MCF 10A (cell line): ENCODE measurements at regions not wholly inside any gene's neighbourhood (a gene's known extent, or its start where the extent isn't known, plus 50 kb on each side); places are given as distances from the start of the nearest gene placed in this dataset.

Experiments
- BruUV-seq: library from RNA; stranded (reverse); fragments of 400-500 nt; replicated peaks from 2 replicates; lab custom pipeline; 2021; lab: Mats Ljungman, UMichigan
- CTCF ChIA-PET: fragments of 300-600 bp; sonication (Branson Sonifier 250); formaldehyde crosslinking; extraction: SDS; loops from one replicate; lab custom pipeline; 2021; ENCODE audit warnings: antibody characterized with exemption, inconsistent platforms; lab: Yijun Ruan, JAX
- POLR2A ChIA-PET: fragments of 300-600, 350-650 bp; sonication (Branson Sonifier 250); formaldehyde crosslinking; extraction: SDS; loops from one replicate; lab custom pipeline; 2020; ENCODE audit warnings: antibody characterized with exemption, inconsistent platforms; lab: Yijun Ruan, JAX
- DNase-seq: peaks from one replicate; pipeline ENCODE4 v3.0.0-alpha.2; 2018; ENCODE audit not compliant: unreplicated experiment
- H3K27ac Mint-ChIP-seq: one replicate; pipeline ENCODE4 v1.8.0; 2022; ENCODE audit warnings: mild to moderate bottlenecking, low read depth, mixed read lengths; ENCODE audit not compliant: unreplicated experiment
- H3K27me3 Mint-ChIP-seq: one replicate; pipeline ENCODE4 v1.8.0; 2022; ENCODE audit warnings: mixed read lengths; ENCODE audit not compliant: insufficient read depth, unreplicated experiment
- H3K36me3 Mint-ChIP-seq: one replicate; pipeline ENCODE4 v1.8.0; 2022; ENCODE audit warnings: mild to moderate bottlenecking, moderate library complexity, mixed read lengths; ENCODE audit not compliant: insufficient read depth, unreplicated experiment
- H3K4me1 Mint-ChIP-seq: one replicate; pipeline ENCODE4 v1.8.0; 2022; ENCODE audit warnings: mixed read lengths; ENCODE audit not compliant: insufficient read depth, unreplicated experiment
- H3K4me3 Mint-ChIP-seq: one replicate; pipeline ENCODE4 v1.8.0; 2022; ENCODE audit warnings: mild to moderate bottlenecking, moderate library complexity, mixed read lengths; ENCODE audit not compliant: unreplicated experiment
- H3K9me3 Mint-ChIP-seq: one replicate; pipeline ENCODE4 v1.8.0; 2022; ENCODE audit warnings: mixed read lengths; ENCODE audit not compliant: unreplicated experiment
- intact Hi-C: fragments of 100-400 bp; cut with micrococcal nuclease; formaldehyde crosslinking; loops from 2 replicates; pipeline ENCODE4 v1.14.1; 2022
- TF ChIP-seq, protein P1 (sequence below): fragments of 200-600 bp; IDR thresholded peaks from one replicate; pipeline ENCODE4 v1.8.0; 2022; ENCODE audit warnings: antibody characterized with exemption, mild to moderate bottlenecking; ENCODE audit not compliant: unreplicated experiment

DNA sequence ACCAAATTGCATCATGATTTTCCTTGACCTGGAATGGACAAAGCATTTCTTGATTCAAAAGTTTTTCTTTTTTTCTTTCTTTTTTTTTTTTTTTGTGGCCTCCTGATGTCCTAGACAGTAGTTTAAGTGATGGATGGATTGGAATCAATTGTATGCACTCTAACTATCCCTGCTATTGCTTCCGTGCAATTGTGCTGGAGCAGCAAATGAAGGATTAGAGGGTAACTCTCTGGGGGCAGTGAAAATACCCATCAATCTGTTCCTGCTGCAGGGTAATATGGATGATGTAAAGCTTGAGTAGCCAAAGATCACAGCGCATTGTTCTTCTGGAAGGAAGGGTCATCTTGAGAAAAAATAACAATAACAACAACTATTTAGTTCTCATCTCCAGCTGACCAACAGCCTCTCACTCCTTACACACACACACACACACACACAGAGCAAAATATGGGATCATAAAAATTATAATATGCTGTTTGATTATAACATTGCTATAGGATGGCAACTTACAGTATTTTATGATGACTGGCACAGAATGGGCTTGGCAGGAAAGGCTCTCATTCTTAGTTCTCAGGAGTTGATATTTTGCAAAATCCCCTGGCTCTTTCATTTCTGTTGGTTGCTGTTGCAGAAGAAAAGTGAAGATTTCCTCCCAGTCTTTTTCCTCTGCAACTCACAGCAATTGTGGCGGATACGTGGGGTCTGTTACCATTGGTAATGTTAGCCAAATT lies 160.9 kb upstream of the DMAC1 start:
- BruUV-seq, result no TSS peak
- CTCF ChIA-PET, result interaction anchor here (0.5 kb wide), 1 partner anchor 236 kb away, joined by 3 read pairs; no protein-coding TSS in a partner anchor
- no peak for DNase-seq
- Mint-ChIP-seq H3K27ac (no peak overlapping the region), H3K9me3 (peaks cover 8% of the 10 kb centered on the region), H3K4me1 (no peaks in the 10 kb centered on the region), H3K27me3 (no peaks in the 10 kb centered on the region), H3K36me3 (no peaks in the 10 kb centered on the region), H3K4me3 (no peak overlapping the region)
- intact Hi-C loops, result no loop called here
- TF ChIP-seq, protein P1, sequence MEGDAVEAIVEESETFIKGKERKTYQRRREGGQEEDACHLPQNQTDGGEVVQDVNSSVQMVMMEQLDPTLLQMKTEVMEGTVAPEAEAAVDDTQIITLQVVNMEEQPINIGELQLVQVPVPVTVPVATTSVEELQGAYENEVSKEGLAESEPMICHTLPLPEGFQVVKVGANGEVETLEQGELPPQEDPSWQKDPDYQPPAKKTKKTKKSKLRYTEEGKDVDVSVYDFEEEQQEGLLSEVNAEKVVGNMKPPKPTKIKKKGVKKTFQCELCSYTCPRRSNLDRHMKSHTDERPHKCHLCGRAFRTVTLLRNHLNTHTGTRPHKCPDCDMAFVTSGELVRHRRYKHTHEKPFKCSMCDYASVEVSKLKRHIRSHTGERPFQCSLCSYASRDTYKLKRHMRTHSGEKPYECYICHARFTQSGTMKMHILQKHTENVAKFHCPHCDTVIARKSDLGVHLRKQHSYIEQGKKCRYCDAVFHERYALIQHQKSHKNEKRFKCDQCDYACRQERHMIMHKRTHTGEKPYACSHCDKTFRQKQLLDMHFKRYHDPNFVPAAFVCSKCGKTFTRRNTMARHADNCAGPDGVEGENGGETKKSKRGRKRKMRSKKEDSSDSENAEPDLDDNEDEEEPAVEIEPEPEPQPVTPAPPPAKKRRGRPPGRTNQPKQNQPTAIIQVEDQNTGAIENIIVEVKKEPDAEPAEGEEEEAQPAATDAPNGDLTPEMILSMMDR, result no peak
- POLR2A ChIA-PET, result no interaction called here

DNA sequence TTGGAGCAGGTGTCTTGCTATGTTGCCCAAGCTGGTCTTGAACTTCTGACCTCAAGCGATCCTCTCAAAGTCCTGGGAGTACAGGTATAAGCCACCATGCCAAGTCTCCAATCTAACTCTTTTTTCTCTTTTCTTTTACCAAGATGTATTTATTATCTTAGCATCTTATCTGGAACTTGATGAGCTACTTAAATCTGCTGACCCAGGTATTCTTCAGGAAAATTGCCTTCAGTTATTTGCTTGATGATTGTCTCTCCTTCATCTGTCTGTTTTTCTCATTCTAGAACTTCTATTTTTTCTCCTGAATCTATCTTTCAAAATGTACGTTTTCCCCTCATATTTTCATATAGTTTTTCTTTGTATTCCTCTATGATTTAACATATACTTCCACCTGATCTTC lies 158.2 kb upstream of the DMAC1 start:
- POLR2A ChIA-PET, result no interaction called here
- Mint-ChIP-seq H3K27me3 (no peaks in the 10 kb centered on the region), H3K27ac (no peak overlapping the region)

DNA sequence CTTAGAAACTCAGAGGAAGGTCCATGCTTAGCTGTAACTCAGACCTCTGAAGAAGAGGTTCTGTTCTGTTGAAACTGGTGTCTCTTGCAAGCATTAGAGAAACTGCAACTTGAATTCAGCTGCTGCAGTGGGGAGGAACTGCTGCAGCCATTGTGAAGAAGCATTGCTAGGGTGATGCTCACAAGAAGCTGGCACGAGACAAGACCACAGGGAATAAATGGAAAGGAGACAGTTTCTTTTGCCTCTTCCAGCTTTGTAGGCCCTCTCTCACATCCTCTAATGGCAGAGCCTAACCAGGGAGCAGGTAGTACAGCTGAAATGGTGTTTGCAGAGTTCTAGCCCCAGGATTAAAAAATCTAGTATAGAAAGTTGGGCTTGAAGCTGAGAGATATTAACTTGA lies 148.0 kb upstream of the DMAC1 start:
- TF ChIP-seq, protein P1, result no peak
- Mint-ChIP-seq H3K27ac (no peak overlapping the region), H3K4me3 (no peak overlapping the region), H3K27me3 (no peaks in the 10 kb centered on the region), H3K36me3 (no peaks in the 10 kb centered on the region), H3K4me1 (no peaks in the 10 kb centered on the region), H3K9me3 (no peaks in the 10 kb centered on the region)
- BruUV-seq, result no TSS peak
- no peak for DNase-seq
- CTCF ChIA-PET, result no interaction called here
- intact Hi-C loops, result no loop called here
- POLR2A ChIA-PET, result no interaction called here

More for the DNA sequence above, 158.2 kb upstream of the DMAC1 start:
- Mint-ChIP-seq H3K4me1 (no peaks in the 10 kb centered on the region), H3K9me3 (peaks cover 8% of the 10 kb centered on the region), H3K36me3 (no peaks in the 10 kb centered on the region), H3K4me3 (no peak overlapping the region)
- TF ChIP-seq, protein P1, result no peak
- no peak for DNase-seq
- no TSS peak for BruUV-seq
- CTCF ChIA-PET, result interaction anchor here (0.6 kb wide), 1 partner anchor 73 kb away, joined by 4 read pairs; no protein-coding TSS in a partner anchor
- intact Hi-C loops, result no loop called here

DNA sequence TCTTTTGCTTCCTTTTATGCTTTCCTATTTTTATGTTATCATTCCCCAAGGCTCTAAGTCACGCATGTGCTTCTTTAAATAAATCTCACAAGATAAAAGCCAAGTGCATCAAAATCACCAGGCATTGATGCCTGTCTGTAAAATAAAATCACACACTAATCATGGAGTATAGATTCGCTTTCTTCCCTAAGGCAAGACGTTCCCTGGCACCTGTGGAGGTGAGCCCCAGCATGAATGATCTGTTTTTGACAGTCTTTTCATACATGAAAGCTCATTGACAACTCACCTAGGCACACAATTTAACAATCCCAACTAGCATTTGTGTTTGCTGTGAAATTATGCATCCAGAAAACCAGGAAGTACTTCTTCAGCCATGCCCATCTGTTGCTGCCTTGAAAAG lies 146.9 kb upstream of the DMAC1 start:
- Mint-ChIP-seq H3K4me1 (no peaks in the 10 kb centered on the region), H3K9me3 (no peaks in the 10 kb centered on the region), H3K36me3 (no peaks in the 10 kb centered on the region), H3K4me3 (no peak overlapping the region), H3K27me3 (no peaks in the 10 kb centered on the region), H3K27ac (no peak overlapping the region)
- no peak for DNase-seq
- POLR2A ChIA-PET, result no interaction called here
- BruUV-seq, result no TSS peak
- intact Hi-C loops, result no loop called here
- TF ChIP-seq, protein P1, result no peak
- CTCF ChIA-PET, result no interaction called here
